ENCODE measurements at regions not wholly inside any gene's neighbourhood (a gene's known extent, or its start where the extent isn't known, plus 50 kb on each side); places are given as distances from the start of the nearest gene placed in this dataset.

GRCh38 chr3:157921811-157922210, 184.4 kb downstream of the SHOX2 start:
- TF ChIP-seq EZH2 (IDR thresholded peaks at IDR 0.05) (no peak), CTCF (IDR thresholded peaks at IDR 0.05) (no peak)

Data from neural progenitor cell (in vitro differentiated cells).